T-cell (primary cell): ENCODE measurements at regions not wholly inside any gene's neighbourhood (a gene's known extent, or its start where the extent isn't known, plus 50 kb on each side); places are given as distances from the start of the nearest gene placed in this dataset.

Experiments used
- ATAC-seq, 4 experiments: fragments of 200-7000 bp in 3 of 4; fragments of 150-1000 bp in 1 of 4; cut with Tn5 transposase; replicated peaks in 1 of 4; 1 replicate in 3 of 4; 2 replicates in 1 of 4; pipeline ENCODE4 v1.10.0; 2021; ENCODE audit warnings: moderate library complexity in 3 of 4, mild to moderate bottlenecking in 2 of 4, moderate number of reproducible peaks in 1 of 4
- CTCF ChIA-PET, 2 donors: fragments of 300-600 bp; sonication (Branson Sonifier 250); formaldehyde crosslinking; loops; one replicate each; lab custom pipeline; 2022; ENCODE audit warnings: antibody characterized with exemption in 2 of 2; lab: Charles Lee
- POLR2A ChIA-PET, 2 donors: fragments of 300-600 bp; sonication (Branson Sonifier 250); formaldehyde crosslinking; loops; one replicate each; lab custom pipeline; 2022; ENCODE audit warnings: antibody characterized with exemption in 2 of 2; lab: Charles Lee
- DNase-seq, 35 experiments: peaks; one replicate each; pipeline versions ENCODE4 v3.0.0 to v3.0.0-alpha.2; 2013 to 2023
- H3K27ac ChIP-seq: one replicate; pipeline ENCODE4 v1.5.1; 2013; ENCODE audit warnings: low read length
- H3K27me3 ChIP-seq, 2 experiments: replicated peaks in 1 of 2; 1 replicate in 1 of 2; 2 replicates in 1 of 2; pipeline versions ENCODE4 v1.6.1 to v1.7.0; 2013; ENCODE audit warnings: low read length in 1 of 2, mixed read lengths in 1 of 2; ENCODE audit not compliant: control insufficient read depth in 2 of 2, insufficient read depth in 2 of 2; ENCODE audit errors: extremely low read depth in 1 of 2
- H3K36me3 ChIP-seq, 2 donors: 1 replicate in 1 of 2; 2 replicates in 1 of 2; pipeline versions ENCODE4 v1.6.1 to v1.7.0; 2013; ENCODE audit warnings: low read length in 1 of 2; ENCODE audit not compliant: control insufficient read depth in 2 of 2, insufficient read depth in 1 of 2; ENCODE audit errors: extremely low read depth in 1 of 2
- H3K4me1 ChIP-seq, 2 experiments: 1 replicate in 1 of 2; 2 replicates in 1 of 2; pipeline versions ENCODE4 v1.6.1 to v1.7.0; 2013; ENCODE audit warnings: low read length in 2 of 2, mixed read lengths in 1 of 2; ENCODE audit not compliant: insufficient read depth in 2 of 2, control insufficient read depth in 1 of 2; ENCODE audit errors: extremely low read depth in 1 of 2
- H3K4me3 ChIP-seq, 2 donors: 1 replicate in 1 of 2; 2 replicates in 1 of 2; pipeline versions ENCODE4 v1.5.1 to v1.7.0; 2013; ENCODE audit warnings: mild to moderate bottlenecking in 2 of 2, low read length in 1 of 2, moderate library complexity in 1 of 2; ENCODE audit not compliant: control insufficient read depth in 1 of 2; ENCODE audit errors: extremely low read depth in 1 of 2
- H3K9me3 ChIP-seq: 2 replicates; pipeline ENCODE4 v1.7.0; 2013
- H3K27ac Mint-ChIP-seq, 2 donors: one replicate each; pipeline ENCODE4 v1.8.0; 2020 to 2021; ENCODE audit warnings: mild to moderate bottlenecking in 2 of 2, mixed read lengths in 2 of 2
- H3K27me3 Mint-ChIP-seq, 2 donors: one replicate each; pipeline ENCODE4 v1.8.0; 2021 to 2022; ENCODE audit warnings: mixed read lengths in 2 of 2
- H3K36me3 Mint-ChIP-seq: one replicate; pipeline ENCODE4 v1.8.0; 2021; ENCODE audit warnings: mixed read lengths
- H3K4me1 Mint-ChIP-seq, 3 donors: one replicate each; pipeline ENCODE4 v1.8.0; 2020 to 2022; ENCODE audit warnings: mixed read lengths in 3 of 3, mild to moderate bottlenecking in 1 of 3
- H3K4me3 Mint-ChIP-seq, 3 donors: one replicate each; pipeline ENCODE4 v1.8.0; 2020 to 2022; ENCODE audit warnings: mild to moderate bottlenecking in 3 of 3, mixed read lengths in 3 of 3, moderate library complexity in 3 of 3
- H3K9me3 Mint-ChIP-seq, 3 donors: one replicate each; pipeline ENCODE4 v1.8.0; 2020 to 2022; ENCODE audit warnings: mixed read lengths in 3 of 3
- WGBS: methylation state at CpG from one replicate; pipeline ENCODE4 v1.1.5; 2013; ENCODE audit warnings: missing lambda C conversion rate; ENCODE audit not compliant: insufficient coverage; 5-methylcytosine and 5-hydroxymethylcytosine counted together

DNA sequence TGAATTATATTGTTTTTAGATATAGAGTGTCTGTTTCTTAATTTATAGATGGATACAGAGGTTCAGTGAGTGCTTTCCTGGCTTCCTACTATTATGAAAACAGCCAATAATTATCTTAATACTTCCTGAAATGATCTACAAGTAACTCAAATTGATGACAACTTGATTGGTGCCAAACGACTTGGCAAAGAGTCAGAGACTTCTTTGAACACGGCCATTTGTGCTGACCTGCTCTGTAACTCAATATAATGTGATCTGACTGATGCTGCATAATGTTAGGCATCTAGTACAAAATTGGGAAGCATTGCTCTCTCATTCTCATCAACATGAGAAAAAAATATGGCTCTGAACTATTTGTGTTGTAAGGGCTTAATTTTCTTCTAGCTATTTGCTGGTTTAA, 193.9 kb downstream of the DIPK2A start:
- Mint-ChIP-seq H3K27ac (no peak overlapping the region), H3K4me3 (no peak overlapping the region), H3K36me3 (no peaks in the 10 kb centered on the region), H3K27me3 (peaks cover 2 to 4% of the 10 kb centered on the region in 2 donors), H3K9me3 (no peaks in the 10 kb centered on the region), H3K4me1 (no peaks in the 10 kb centered on the region)
- H3K36me3 ChIP-seq, result no peaks in the 10 kb centered on the region
- POLR2A ChIA-PET, result no interaction called here
- H3K4me1 ChIP-seq, result no peaks in the 10 kb centered on the region
- CTCF ChIA-PET, result no interaction called here
- no peaks in the 10 kb centered on the region for H3K9me3 ChIP-seq
- 64% methylated on average over 2 of the region's 2 CpGs for WGBS
- no peak overlapping the region for H3K4me3 ChIP-seq
- H3K27ac ChIP-seq, result no peak overlapping the region
- DNase-seq, result no peak
- H3K27me3 ChIP-seq, result no peaks in the 10 kb centered on the region
- ATAC-seq, result no peak

DNA sequence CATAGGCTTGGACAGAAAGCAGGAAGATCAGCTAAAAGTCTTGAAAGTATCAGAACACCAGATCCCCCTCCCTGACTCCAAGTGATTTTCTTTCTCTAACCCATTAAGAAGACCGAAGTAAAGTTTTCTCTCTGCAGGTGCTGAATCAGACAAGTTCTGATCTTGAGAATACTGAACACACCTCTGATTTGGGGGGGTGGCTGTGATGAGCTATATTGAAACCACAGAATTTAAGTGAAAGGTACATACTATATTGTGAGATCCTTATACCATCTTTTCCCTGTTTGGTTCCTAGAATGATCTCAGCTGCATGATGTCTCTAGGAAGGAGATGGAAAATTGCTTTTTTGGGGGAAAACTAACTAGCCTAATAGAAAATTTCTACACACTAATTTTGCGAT, 196.0 kb downstream of the DIPK2A start:
- Histone ChIP-seq H3K27me3 (no peaks in the 10 kb centered on the region), H3K9me3 (no peaks in the 10 kb centered on the region), H3K4me1 (no peaks in the 10 kb centered on the region), H3K36me3 (no peaks in the 10 kb centered on the region), H3K4me3 (no peak overlapping the region), H3K27ac (no peak overlapping the region)
- peaks cover 2 to 4% of the 10 kb centered on the region in 2 donors for H3K27me3 Mint-ChIP-seq
- no peaks in the 10 kb centered on the region for H3K4me1 Mint-ChIP-seq
- H3K9me3 Mint-ChIP-seq, result no peaks in the 10 kb centered on the region
- no CpG with 5 or more reads among the region's 2 CpGs for WGBS
- ATAC-seq (no peak), DNase-seq (no peak)
- H3K27ac Mint-ChIP-seq, result no peak overlapping the region
- ChIA-PET CTCF (no interaction called here), POLR2A (no interaction called here)
- H3K4me3 Mint-ChIP-seq, result no peak overlapping the region
- no peaks in the 10 kb centered on the region for H3K36me3 Mint-ChIP-seq

DNA sequence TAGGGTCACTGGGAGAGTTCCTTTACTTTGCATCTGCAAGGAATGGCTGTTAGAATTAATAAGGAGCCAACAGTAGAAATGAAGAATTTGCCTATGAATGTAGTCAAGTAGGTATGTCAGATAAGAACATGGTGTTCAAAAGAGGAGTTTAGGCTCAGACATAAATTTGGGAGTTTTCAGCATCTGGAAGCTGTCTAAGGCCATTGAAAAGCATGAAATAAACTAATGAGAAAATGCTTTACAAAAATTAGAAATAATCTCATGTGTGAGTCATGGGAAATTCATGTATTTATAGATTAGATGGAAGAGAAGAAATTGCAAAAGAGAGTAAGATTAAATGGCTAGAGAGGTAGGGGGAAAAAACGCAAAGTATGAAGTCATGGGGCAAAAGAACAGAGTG, 201.9 kb downstream of the DIPK2A start:
- Mint-ChIP-seq H3K9me3 (no peaks in the 10 kb centered on the region), H3K36me3 (no peaks in the 10 kb centered on the region), H3K27ac (no peak overlapping the region), H3K4me1 (no peaks in the 10 kb centered on the region), H3K4me3 (no peak overlapping the region), H3K27me3 (peaks cover 0 to 4% of the 10 kb centered on the region in 2 donors)
- Histone ChIP-seq H3K9me3 (no peaks in the 10 kb centered on the region), H3K27ac (no peak overlapping the region), H3K27me3 (no peaks in the 10 kb centered on the region), H3K36me3 (no peaks in the 10 kb centered on the region), H3K4me1 (no peaks in the 10 kb centered on the region), H3K4me3 (no peak overlapping the region)
- ChIA-PET CTCF (no interaction called here), POLR2A (no interaction called here)
- no peak for DNase-seq
- ATAC-seq, result no peak
- WGBS, result 60% methylated on average over 1 of the region's 1 CpG

DNA sequence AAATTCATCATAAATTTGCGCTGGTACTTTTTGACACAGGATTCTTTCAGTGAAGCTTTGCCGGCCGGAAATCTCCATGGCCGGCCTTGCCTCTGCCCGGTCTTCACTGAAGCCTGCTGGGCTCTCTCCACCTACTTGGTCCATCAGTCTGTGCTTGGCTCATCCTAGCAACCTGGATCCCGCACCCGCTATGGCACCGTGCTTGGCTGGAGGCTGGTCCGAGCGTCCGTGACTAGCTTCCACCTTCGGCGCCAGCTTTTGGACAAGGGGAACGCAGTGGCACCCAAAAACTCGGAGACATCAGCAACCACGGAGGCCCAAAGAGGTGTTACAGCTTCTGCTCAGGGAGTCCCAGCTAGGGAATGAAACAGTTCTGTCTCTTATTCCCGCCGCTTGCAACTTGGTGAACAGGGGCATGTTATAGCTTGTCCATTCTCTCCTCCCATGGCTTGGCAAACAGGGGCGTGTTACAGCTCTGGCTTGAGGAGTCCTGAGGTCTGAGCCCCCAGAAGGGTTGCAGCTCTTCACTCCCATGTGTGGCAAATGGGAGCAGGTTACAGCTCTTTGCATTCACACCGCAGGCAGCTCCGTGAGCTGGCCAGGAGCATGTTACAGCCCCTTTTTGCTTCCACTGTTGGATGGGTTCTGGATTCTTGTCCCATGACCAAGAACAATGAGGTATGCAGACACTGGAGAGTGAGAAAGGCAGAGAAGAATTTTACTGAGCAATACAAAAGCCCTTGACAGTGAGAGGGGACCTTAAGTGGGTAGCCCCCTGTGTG, 204.2 kb downstream of the DIPK2A start:
- Mint-ChIP-seq H3K4me3 (no peak overlapping the region), H3K27ac (no peak overlapping the region), H3K4me1 (no peaks in the 10 kb centered on the region), H3K36me3 (no peaks in the 10 kb centered on the region), H3K9me3 (no peaks in the 10 kb centered on the region), H3K27me3 (peaks cover 0 to 4% of the 10 kb centered on the region in 2 donors)
- Histone ChIP-seq H3K36me3 (no peaks in the 10 kb centered on the region), H3K4me3 (no peak overlapping the region), H3K27ac (no peak overlapping the region), H3K4me1 (no peaks in the 10 kb centered on the region), H3K27me3 (no peaks in the 10 kb centered on the region), H3K9me3 (no peaks in the 10 kb centered on the region)
- WGBS, result 93% methylated on average over 20 of the region's 21 CpGs
- DNase-seq, result no peak
- ChIA-PET CTCF (interaction anchor here in 1 of 2 donors (0.6 kb wide), 1 partner anchor 185 kb away, joined by 4 read pairs; no protein-coding TSS in a partner anchor), POLR2A (interaction anchor here (0.7 kb wide), 2 partner anchors 8 to 419 kb away, joined by 4 to 9 read pairs; no protein-coding TSS in a partner anchor)
- ATAC-seq, result no peak

DNA sequence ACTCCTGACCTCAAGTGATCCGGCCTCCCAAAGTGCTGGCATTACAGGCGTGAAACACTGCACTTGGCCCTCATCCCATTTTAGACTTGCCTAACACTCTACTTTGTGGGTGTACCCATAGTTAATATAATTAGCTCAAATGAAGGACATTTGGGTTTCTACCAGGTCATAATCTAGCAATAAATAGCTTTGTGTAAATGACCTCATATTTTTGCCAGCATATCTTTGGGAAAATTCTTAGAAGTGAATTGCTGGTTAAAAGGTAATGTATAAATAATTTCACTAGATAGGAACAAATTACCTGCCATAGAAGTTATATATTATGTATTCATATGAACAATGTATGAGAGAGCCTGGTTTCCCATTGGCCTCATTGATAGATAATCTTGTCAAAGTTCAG, 206.0 kb downstream of the DIPK2A start:
- WGBS, result no CpG with 5 or more reads among the region's 2 CpGs
- no peak for ATAC-seq

DNA sequence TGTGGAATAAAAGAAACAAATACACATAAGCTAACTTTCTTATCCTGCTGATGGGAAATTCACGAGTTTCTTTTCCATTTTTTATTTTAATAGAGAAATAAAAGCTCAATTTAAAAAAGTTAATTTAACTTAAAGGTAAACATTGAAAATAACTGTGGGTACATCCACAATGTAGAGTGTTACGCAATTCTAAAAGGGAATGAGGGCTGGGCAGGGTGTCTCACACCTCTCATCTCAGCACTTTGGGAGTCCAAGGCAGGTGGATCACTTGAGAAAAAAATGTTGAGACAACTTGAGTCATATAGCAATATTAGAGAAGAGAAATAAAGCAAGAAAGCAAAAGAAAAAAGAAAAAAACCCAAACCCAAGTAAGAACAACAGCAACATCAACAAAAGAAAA, 207.0 kb downstream of the DIPK2A start:
- POLR2A ChIA-PET, result no interaction called here
- ATAC-seq, result no peak
- H3K9me3 Mint-ChIP-seq, result no peaks in the 10 kb centered on the region
- H3K4me1 Mint-ChIP-seq, result no peaks in the 10 kb centered on the region
- no CpG with 5 or more reads among the region's 2 CpGs for WGBS
- Histone ChIP-seq H3K9me3 (no peaks in the 10 kb centered on the region), H3K4me3 (no peak overlapping the region), H3K27ac (no peak overlapping the region), H3K27me3 (no peaks in the 10 kb centered on the region), H3K36me3 (no peaks in the 10 kb centered on the region), H3K4me1 (no peaks in the 10 kb centered on the region)
- no peaks in the 10 kb centered on the region for H3K36me3 Mint-ChIP-seq
- no peak for DNase-seq
- no peak overlapping the region for H3K27ac Mint-ChIP-seq
- H3K4me3 Mint-ChIP-seq, result no peak overlapping the region
- CTCF ChIA-PET, result no interaction called here
- peaks cover 0 to under 1% of the 10 kb centered on the region in 2 donors for H3K27me3 Mint-ChIP-seq

More for the DNA sequence above, 206.0 kb downstream of the DIPK2A start:
- Histone ChIP-seq H3K4me3 (no peak overlapping the region), H3K27me3 (no peaks in the 10 kb centered on the region), H3K36me3 (no peaks in the 10 kb centered on the region), H3K27ac (no peak overlapping the region), H3K9me3 (no peaks in the 10 kb centered on the region), H3K4me1 (no peaks in the 10 kb centered on the region)
- Mint-ChIP-seq H3K4me3 (no peak overlapping the region), H3K4me1 (no peaks in the 10 kb centered on the region), H3K36me3 (no peaks in the 10 kb centered on the region), H3K27me3 (peaks cover 0 to 4% of the 10 kb centered on the region in 2 donors), H3K9me3 (no peaks in the 10 kb centered on the region), H3K27ac (no peak overlapping the region)
- ChIA-PET CTCF (no interaction called here), POLR2A (no interaction called here)
- DNase-seq, result no peak
